ACC112 (cell line): ENCODE measurements at regions not wholly inside any gene's neighbourhood (a gene's known extent, or its start where the extent isn't known, plus 50 kb on each side); places are given as distances from the start of the nearest gene placed in this dataset.

ENCODE experiments used
- H2AFZ ChIP-seq: fragments of 200-600 bp; sonication (generic); one replicate; pipeline ENCODE4 v1.6.0; 2017; ENCODE audit warnings: antibody characterized with exemption, low read length; ENCODE audit not compliant: unreplicated experiment
- H3K27ac ChIP-seq: fragments of 200-600 bp; sonication (generic); 2 replicates; pipeline ENCODE4 v1.5.1; 2014; ENCODE audit warnings: low read depth, mild to moderate bottlenecking, antibody characterized with exemption, low read length, moderate library complexity
- H3K27me3 ChIP-seq: fragments of 200-600 bp; sonication (generic); 2 replicates; pipeline ENCODE4 v1.6.1; 2014; ENCODE audit warnings: mild to moderate bottlenecking, antibody characterized with exemption, low read length, moderate library complexity, mixed read lengths; ENCODE audit not compliant: insufficient read depth
- H3K36me3 ChIP-seq: fragments of 200-600 bp; sonication (generic); 2 replicates; pipeline ENCODE4 v1.6.1; 2016; ENCODE audit warnings: mild to moderate bottlenecking, antibody characterized with exemption, low read length, moderate library complexity, mixed read lengths; ENCODE audit not compliant: insufficient read depth
- H3K4me1 ChIP-seq: fragments of 200-600 bp; sonication (generic); one replicate; pipeline ENCODE4 v1.6.1; 2016; ENCODE audit warnings: low read length, mixed read lengths; ENCODE audit not compliant: insufficient read depth, unreplicated experiment, control insufficient read depth
- H3K4me3 ChIP-seq: fragments of 200-600 bp; sonication (generic); 2 replicates; pipeline ENCODE4 v1.5.1; 2014; ENCODE audit warnings: mild to moderate bottlenecking, low read depth, low read length
- H3K79me2 ChIP-seq: fragments of 200-600 bp; sonication (generic); one replicate; pipeline ENCODE4 v1.6.0; 2016; ENCODE audit warnings: low read length; ENCODE audit not compliant: control insufficient read depth, unreplicated experiment, insufficient read depth

GRCh38 chr3:146747928-146748327 is 142.8 kb upstream of the PLSCR5 start:
- peaks cover 32% of the 10 kb centered on the region for H3K4me1 ChIP-seq
- peak overlapping the region; percentile 60 for H2AFZ ChIP-seq
- no peaks in the 10 kb centered on the region for H3K79me2 ChIP-seq
- no peaks in the 10 kb centered on the region for H3K27me3 ChIP-seq
- no peak overlapping the region for H3K4me3 ChIP-seq
- no peaks in the 10 kb centered on the region for H3K36me3 ChIP-seq
- no peak overlapping the region for H3K27ac ChIP-seq

GRCh38 chr3:146747051-146747450 is 141.9 kb upstream of the PLSCR5 start:
- H3K36me3 ChIP-seq: no peaks in the 10 kb centered on the region
- peak overlapping the region; percentile 66 for H2AFZ ChIP-seq
- no peak overlapping the region for H3K4me3 ChIP-seq
- H3K4me1 ChIP-seq: peaks cover 32% of the 10 kb centered on the region
- no peaks in the 10 kb centered on the region for H3K79me2 ChIP-seq
- H3K27me3 ChIP-seq: no peaks in the 10 kb centered on the region
- H3K27ac ChIP-seq: 0 out of 2 replicates have a peak overlapping the region, but pooled peaks have one; percentile 17

- Histone ChIP-seq H3K27ac (peak overlapping the region; percentile 68), H3K4me3 (no peak overlapping the region), H3K79me2 (no peaks in the 10 kb centered on the region), H2AFZ (peak overlapping the region; percentile 6), H3K36me3 (no peaks in the 10 kb centered on the region; the same call in 1 of the 2 replicates), H3K27me3 (no peaks in the 10 kb centered on the region), H3K4me1 (peaks cover 32% of the 10 kb centered on the region)
Measured at GRCh38 chr3:146746190-146746589, 141.0 kb upstream of the PLSCR5 start.

GRCh38 chr3:146739203-146739671 is 134.1 kb upstream of the PLSCR5 start:
- H3K36me3 ChIP-seq: no peaks in the 10 kb centered on the region; the same call in 1 of the 2 replicates
- no peaks in the 10 kb centered on the region for H3K79me2 ChIP-seq
- H3K4me3 ChIP-seq: no peak overlapping the region
- H3K27me3 ChIP-seq: no peaks in the 10 kb centered on the region
- H2AFZ ChIP-seq: peak overlapping the region; percentile 22
- no peak overlapping the region for H3K27ac ChIP-seq
- no peaks in the 10 kb centered on the region for H3K4me1 ChIP-seq

- Histone ChIP-seq H2AFZ (no peak overlapping the region), H3K27me3 (no peaks in the 10 kb centered on the region), H3K4me3 (no peak overlapping the region), H3K27ac (no peak overlapping the region), H3K4me1 (no peaks in the 10 kb centered on the region), H3K36me3 (no peaks in the 10 kb centered on the region), H3K79me2 (no peaks in the 10 kb centered on the region)
Measured at GRCh38 chr3:146732325-146732724, 127.2 kb upstream of the PLSCR5 start.

GRCh38 chr3:146715170-146715569 is 110.0 kb upstream of the PLSCR5 start:
- Histone ChIP-seq H3K27me3 (no peaks in the 10 kb centered on the region), H3K4me3 (no peak overlapping the region), H3K36me3 (no peaks in the 10 kb centered on the region), H2AFZ (no peak overlapping the region), H3K79me2 (no peaks in the 10 kb centered on the region), H3K27ac (no peak overlapping the region), H3K4me1 (peaks cover 12% of the 10 kb centered on the region)

GRCh38 chr3:146712806-146713205 is 107.7 kb upstream of the PLSCR5 start:
- Histone ChIP-seq H3K36me3 (no peaks in the 10 kb centered on the region), H3K27me3 (no peaks in the 10 kb centered on the region), H3K27ac (no peak overlapping the region), H3K4me3 (no peak overlapping the region), H3K79me2 (no peaks in the 10 kb centered on the region), H2AFZ (no peak overlapping the region), H3K4me1 (peaks cover 18% of the 10 kb centered on the region)

GRCh38 chr3:146709969-146710368 is 104.8 kb upstream of the PLSCR5 start:
- Histone ChIP-seq H3K4me3 (no peak overlapping the region), H2AFZ (no peak overlapping the region), H3K79me2 (no peaks in the 10 kb centered on the region), H3K27me3 (no peaks in the 10 kb centered on the region), H3K36me3 (no peaks in the 10 kb centered on the region), H3K27ac (no peak overlapping the region), H3K4me1 (peaks cover 18% of the 10 kb centered on the region)

GRCh38 chr3:146705225-146705624 is 100.1 kb upstream of the PLSCR5 start:
- Histone ChIP-seq H3K36me3 (no peaks in the 10 kb centered on the region), H3K4me1 (peaks cover 6% of the 10 kb centered on the region), H3K4me3 (no peak overlapping the region), H3K27me3 (no peaks in the 10 kb centered on the region), H3K27ac (no peak overlapping the region), H3K79me2 (no peaks in the 10 kb centered on the region), H2AFZ (no peak overlapping the region)

GRCh38 chr3:146702237-146702636 is 97.1 kb upstream of the PLSCR5 start:
- no peak overlapping the region for H2AFZ ChIP-seq
- H3K4me3 ChIP-seq: no peak overlapping the region
- H3K27me3 ChIP-seq: no peaks in the 10 kb centered on the region
- no peaks in the 10 kb centered on the region for H3K79me2 ChIP-seq
- H3K36me3 ChIP-seq: no peaks in the 10 kb centered on the region
- no peaks in the 10 kb centered on the region for H3K4me1 ChIP-seq
- H3K27ac ChIP-seq: no peak overlapping the region

- H3K4me1 ChIP-seq: no peaks in the 10 kb centered on the region
- no peak overlapping the region for H2AFZ ChIP-seq
- H3K27ac ChIP-seq: no peak overlapping the region
- no peaks in the 10 kb centered on the region for H3K27me3 ChIP-seq
- H3K79me2 ChIP-seq: no peaks in the 10 kb centered on the region
- H3K36me3 ChIP-seq: no peaks in the 10 kb centered on the region
- no peak overlapping the region for H3K4me3 ChIP-seq
Measured at GRCh38 chr3:146701246-146701645, 96.1 kb upstream of the PLSCR5 start.
